Lower leg skin (tissue), 4 donors: ENCODE measurements at regions not wholly inside any gene's neighbourhood (a gene's known extent, or its start where the extent isn't known, plus 50 kb on each side); places are given as distances from the start of the nearest gene placed in this dataset.

ENCODE experiments used
- DNase-seq, 2 donors: peaks; one replicate each; pipeline ENCODE4 v3.0.0-alpha.2; 2019; ENCODE audit warnings: low spot score in 2 of 2
- H3K4me3 ChIP-seq: fragments of 200-600 bp; sonication (generic); 2 replicates; pipeline ENCODE4 v1.5.1; 2017; ENCODE audit warnings: mild to moderate bottlenecking, low read depth; ENCODE audit not compliant: poor library complexity, severe bottlenecking
- POLR2A ChIP-seq, 2 donors: fragments of 450-650 bp; IDR thresholded peaks; one replicate each; pipeline ENCODE4 v1.6.1; 2016 to 2017; ENCODE audit warnings: antibody characterized with exemption in 2 of 2, mild to moderate bottlenecking in 1 of 2, moderate library complexity in 1 of 2
- WGBS, 2 donors: methylation state at CpG; one replicate each; pipeline ENCODE4 v1.1.5; 2018; 5-methylcytosine and 5-hydroxymethylcytosine counted together
- intact Hi-C: fragments of 100-400 bp; cut with DNase I; formaldehyde crosslinking; loops from one replicate; pipeline ENCODE4 v1.15.0; 2023; ENCODE audit warnings: low total_unique reads
- TF ChIP-seq, protein P1 (sequence below), 3 donors: fragments of 450-650 bp; IDR thresholded peaks; one replicate each; pipeline ENCODE4 v1.5.1; 2016; ENCODE audit warnings: antibody characterized with exemption in 3 of 3, mild to moderate bottlenecking in 3 of 3, moderate library complexity in 2 of 3

DNA sequence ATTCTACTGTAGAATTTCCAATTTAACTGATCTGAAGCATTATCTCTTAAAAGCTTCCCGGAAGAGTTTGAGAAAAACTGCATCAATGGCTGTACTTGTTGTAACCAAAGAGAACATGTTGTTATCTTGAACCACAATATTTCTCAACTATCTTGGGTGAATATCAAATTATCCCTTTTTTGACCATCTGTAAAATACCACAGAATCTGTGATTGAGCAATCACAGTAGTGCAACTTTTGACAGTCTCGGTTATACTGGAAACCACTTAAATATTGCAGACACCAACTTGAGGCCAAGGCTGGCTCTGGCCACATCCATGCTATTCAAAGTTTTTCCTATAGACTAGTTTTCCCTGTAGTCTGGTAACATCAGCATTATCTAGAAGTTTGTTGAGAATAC is 842.8 kb upstream of the EPHA6 start:
- 61 to 65% methylated on average over 2 of the region's 2 CpGs for WGBS, 2 donors
- TF ChIP-seq, protein P1, sequence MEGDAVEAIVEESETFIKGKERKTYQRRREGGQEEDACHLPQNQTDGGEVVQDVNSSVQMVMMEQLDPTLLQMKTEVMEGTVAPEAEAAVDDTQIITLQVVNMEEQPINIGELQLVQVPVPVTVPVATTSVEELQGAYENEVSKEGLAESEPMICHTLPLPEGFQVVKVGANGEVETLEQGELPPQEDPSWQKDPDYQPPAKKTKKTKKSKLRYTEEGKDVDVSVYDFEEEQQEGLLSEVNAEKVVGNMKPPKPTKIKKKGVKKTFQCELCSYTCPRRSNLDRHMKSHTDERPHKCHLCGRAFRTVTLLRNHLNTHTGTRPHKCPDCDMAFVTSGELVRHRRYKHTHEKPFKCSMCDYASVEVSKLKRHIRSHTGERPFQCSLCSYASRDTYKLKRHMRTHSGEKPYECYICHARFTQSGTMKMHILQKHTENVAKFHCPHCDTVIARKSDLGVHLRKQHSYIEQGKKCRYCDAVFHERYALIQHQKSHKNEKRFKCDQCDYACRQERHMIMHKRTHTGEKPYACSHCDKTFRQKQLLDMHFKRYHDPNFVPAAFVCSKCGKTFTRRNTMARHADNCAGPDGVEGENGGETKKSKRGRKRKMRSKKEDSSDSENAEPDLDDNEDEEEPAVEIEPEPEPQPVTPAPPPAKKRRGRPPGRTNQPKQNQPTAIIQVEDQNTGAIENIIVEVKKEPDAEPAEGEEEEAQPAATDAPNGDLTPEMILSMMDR (IDR thresholded peaks at IDR 0.05) = no peak
- DNase-seq = peak in 1 of 2 donors; percentile 21
- intact Hi-C loops = no loop called here
- no peak overlapping the region for H3K4me3 ChIP-seq

DNA sequence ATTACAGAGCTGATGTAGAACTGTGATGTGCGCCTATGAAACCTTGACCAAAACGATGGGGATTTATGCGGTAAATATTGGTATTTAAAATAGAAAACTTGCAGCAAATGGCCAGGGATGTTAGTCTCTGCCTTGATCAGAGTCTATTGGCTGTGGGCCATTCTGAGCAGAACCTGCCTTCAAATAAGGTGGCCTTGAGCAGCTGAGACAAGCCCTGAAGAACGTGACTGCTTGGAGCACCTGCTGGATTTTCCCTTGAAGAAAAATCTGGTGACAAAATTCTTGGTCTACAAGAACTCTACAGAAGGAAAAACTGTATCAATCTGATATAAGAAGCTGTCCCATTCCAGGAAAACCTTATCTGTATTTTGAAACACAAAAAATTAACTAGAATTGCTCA is 820.1 kb upstream of the EPHA6 start:
- WGBS, 2 donors = 80 to 83% methylated on average over 4 of the region's 4 CpGs

DNA sequence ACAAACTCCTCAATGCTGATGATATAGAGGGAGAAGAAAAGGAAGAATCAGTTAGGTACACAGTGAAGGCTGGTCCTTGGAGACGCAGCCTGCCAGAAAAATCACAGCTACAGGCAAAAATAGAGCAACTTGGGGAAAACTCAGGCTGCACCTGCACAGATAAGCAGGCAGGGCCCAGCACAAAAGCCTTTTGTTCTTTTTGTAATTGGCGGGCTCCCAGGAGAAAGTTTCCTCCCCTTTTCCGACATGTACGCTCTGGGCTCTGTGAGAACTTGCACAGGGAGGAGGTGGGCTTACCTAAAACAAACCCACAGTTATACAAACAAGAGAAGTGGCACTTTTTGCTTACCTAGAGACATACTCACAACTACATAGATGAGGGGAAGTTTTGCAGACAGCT is 813.4 kb upstream of the EPHA6 start:
- intact Hi-C loops = no loop called here
- WGBS, 2 donors = 30 to 60% methylated on average over 4 of the region's 4 CpGs

More for the DNA sequence above, 820.1 kb upstream of the EPHA6 start:
- no peak for TF ChIP-seq POLR2A (IDR thresholded peaks at IDR 0.05)
- TF ChIP-seq, protein P1 (IDR thresholded peaks at IDR 0.05) = no peak
- intact Hi-C loops = no loop called here
- DNase-seq = no peak
- H3K4me3 ChIP-seq = no peak overlapping the region

DNA sequence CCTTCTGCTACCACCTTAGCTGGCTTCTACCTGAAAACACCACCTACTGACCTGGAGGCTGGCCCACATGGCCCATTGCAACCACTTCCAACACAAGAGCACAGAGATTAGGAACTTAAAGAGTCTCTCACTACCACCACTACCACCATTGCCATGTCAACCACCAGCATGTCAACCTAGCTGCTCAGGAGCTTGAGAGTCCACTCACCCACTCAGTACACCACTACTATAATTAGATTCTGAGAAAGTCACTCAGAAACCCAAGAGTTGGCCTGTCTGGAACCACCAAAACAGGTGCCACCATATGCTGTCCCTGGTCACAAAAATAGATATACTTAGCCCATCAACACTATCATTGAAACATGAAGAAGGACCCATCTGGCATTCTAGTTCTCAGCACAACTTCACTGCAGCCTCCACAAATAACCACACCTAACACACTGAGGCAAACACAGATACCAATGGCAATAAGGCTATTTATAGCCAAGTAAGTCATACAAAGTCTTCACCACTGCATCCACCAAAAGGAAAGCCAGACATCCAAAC is 806.7 kb upstream of the EPHA6 start:
- H3K4me3 ChIP-seq = no peak overlapping the region
- TF ChIP-seq, protein P1 (IDR thresholded peaks at IDR 0.05) = no peak
- TF ChIP-seq POLR2A (IDR thresholded peaks at IDR 0.05) = no peak
- DNase-seq = no peak
- intact Hi-C loops = no loop called here

More for the DNA sequence above, 813.4 kb upstream of the EPHA6 start:
- DNase-seq = no peak
- no peak for TF ChIP-seq POLR2A (IDR thresholded peaks at IDR 0.05)
- TF ChIP-seq, protein P1 (IDR thresholded peaks at IDR 0.05) = no peak
- no peak overlapping the region for H3K4me3 ChIP-seq

DNA sequence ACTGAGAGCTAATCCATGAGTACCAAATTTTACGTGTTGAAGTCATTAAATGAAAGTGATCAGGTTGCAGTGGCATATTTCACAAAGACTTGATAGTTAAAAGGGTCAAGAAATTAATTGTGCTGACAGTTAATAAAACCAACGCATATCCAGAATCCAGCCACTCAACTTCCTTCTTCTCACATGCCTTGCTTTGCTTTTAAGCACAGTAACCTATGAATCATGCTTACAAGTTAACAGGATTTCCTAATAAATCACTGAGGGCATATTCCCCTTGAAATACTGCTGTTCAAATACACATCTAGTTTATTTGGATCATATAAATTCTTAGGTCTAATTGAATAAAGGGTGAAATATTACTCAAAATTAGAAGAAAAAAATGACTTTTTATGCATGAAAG is 801.5 kb upstream of the EPHA6 start:
- 29 to 51% methylated on average over 2 of the region's 2 CpGs for WGBS, 2 donors
- intact Hi-C loops = no loop called here
- H3K4me3 ChIP-seq = no peak overlapping the region
- DNase-seq = no peak
- TF ChIP-seq, protein P1 (IDR thresholded peaks at IDR 0.05) = no peak
- TF ChIP-seq POLR2A (IDR thresholded peaks at IDR 0.05) = no peak

DNA sequence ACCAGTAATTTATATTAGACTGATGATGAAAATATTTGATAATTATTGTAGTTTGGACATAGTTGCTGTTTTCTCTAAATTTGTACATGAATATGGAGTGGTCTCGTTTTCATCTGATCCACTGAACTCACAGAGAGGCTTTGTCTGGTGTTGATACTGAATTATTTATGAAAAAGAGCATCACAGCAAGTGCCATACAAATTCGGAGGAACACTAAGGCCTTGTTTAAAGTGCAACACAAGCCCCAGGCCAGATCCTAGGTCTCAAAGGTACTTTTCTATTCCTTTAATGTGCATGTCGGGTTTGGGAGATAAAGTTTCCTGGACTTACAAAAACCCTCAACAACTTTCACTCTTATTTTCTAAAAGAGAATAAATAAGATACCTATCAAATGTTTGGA is 796.8 kb upstream of the EPHA6 start:
- H3K4me3 ChIP-seq = no peak overlapping the region
- TF ChIP-seq, protein P1 (IDR thresholded peaks at IDR 0.05) = no peak
- TF ChIP-seq POLR2A (IDR thresholded peaks at IDR 0.05) = no peak
- intact Hi-C loops = no loop called here
- WGBS, 2 donors = 64 to 74% methylated on average over 3 of the region's 3 CpGs
- DNase-seq = no peak
